Hepatic stellate cell (primary cell): ENCODE measurements at regions not wholly inside any gene's neighbourhood (a gene's known extent, or its start where the extent isn't known, plus 50 kb on each side); places are given as distances from the start of the nearest gene placed in this dataset.

Source experiments
- DNase-seq: peaks from one replicate; pipeline ENCODE4 v3.0.0; 2011; ENCODE audit warnings: low spot score

GRCh38 chr20:37643400-37643799 lies 50.4 kb upstream of the CTNNBL1 start:
- DNase-seq: no peak

DNA sequence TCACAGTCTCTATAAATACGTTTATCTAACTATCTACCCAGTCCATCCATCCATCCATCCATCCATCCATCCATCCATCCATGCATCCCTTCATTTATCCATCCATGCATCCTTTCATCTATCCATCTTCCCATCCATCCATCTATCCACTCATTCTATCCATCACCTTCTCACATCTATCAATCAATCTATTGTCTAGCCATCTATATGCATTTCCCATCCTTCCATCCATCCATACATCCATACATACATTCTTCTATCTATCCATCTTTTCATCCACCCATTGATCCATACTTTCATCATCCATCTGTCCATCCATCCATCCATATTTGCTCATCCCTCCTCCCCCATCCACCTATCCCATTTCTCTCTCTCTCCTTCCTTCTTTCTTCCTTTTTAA lies 51.6 kb upstream of the CTNNBL1 start:
- DNase-seq: no peak

- no peak for DNase-seq
Measured at GRCh38 chr20:37640600-37641561, 52.9 kb upstream of the CTNNBL1 start.

GRCh38 chr20:37638527-37638926 lies 55.3 kb upstream of the CTNNBL1 start:
- DNase-seq: no peak

- no peak for DNase-seq
Measured at GRCh38 chr20:37636977-37637376, 56.9 kb upstream of the CTNNBL1 start.

DNA sequence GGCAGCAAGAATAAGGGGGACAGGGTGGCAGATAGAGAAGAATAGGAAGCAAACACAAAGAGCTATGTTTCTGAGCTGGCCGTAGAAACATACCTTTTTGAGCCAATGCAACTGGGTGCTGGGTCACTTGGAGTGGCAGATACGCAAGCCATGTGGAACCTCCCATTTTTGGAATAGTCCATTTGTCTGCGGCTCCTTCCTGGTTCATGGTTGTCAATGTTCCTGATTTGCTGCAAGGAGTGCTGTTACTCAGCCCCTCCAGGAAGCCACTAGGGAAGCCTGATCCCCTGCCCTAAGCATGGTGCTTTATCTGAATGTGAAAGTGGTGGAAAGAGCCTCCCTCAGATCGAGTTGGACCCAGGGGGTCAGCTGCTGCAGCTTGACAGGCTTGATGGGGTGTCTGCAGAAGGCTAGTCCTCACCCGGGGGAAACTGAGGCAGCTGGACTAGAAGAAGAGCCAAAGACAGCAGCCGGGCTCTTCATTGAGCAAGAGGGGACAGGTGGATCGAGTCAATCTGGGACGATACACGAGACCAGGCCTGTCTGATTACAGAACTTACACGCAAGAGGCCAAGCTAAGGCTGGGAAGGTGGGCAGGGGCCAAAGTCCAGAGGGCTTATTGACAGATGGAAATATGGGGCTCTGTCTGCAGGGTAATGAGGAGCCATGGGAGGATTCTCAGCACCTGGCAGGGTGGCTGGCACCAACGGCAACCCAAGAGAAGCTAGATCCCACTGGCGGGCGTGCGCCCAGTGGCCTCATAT lies 57.4 kb upstream of the CTNNBL1 start:
- no peak for DNase-seq

- no peak for DNase-seq
Measured at GRCh38 chr20:37630993-37631392, 62.8 kb upstream of the CTNNBL1 start.

GRCh38 chr20:37630166-37630565 lies 63.7 kb upstream of the CTNNBL1 start:
- no peak for DNase-seq

GRCh38 chr20:37627767-37628130 lies 66.1 kb upstream of the CTNNBL1 start:
- DNase-seq: no peak

DNA sequence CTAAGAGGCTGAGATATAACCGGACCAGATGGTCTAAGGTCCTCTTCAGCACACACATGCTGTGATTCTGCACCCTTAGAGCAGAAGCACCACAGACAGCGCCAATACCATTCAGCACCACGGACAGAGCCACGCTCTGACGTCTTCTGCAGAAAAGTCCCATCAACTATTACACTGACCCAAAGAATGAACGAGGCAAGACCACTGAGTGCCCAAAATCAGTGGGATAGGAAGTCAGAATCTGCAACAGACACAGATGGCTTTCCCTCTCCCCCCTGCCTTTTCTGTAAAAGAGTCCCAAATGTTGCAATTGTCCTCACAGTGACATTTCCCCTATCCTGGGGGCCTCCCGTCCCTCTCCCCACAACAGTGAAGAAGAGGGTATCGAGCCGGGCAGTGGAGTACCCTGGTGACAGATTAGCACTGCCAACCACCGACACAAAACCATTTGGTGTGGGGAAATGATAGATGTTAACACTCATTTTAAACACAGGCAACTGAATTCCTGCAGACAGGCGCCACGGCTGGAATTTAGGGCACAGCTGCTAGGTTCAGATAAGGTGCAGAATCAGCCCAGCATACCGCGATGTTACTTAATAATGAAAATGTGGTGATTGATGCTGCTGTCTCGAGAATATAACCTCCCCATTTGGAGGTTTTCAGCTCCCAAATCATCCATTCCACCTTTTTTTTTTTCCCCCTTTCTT lies 66.6 kb upstream of the CTNNBL1 start:
- DNase-seq: peak; percentile 25

GRCh38 chr20:37624963-37625362 lies 68.9 kb upstream of the CTNNBL1 start:
- no peak for DNase-seq

- DNase-seq: no peak
Measured at GRCh38 chr20:37622728-37623127, 71.1 kb upstream of the CTNNBL1 start.

DNA sequence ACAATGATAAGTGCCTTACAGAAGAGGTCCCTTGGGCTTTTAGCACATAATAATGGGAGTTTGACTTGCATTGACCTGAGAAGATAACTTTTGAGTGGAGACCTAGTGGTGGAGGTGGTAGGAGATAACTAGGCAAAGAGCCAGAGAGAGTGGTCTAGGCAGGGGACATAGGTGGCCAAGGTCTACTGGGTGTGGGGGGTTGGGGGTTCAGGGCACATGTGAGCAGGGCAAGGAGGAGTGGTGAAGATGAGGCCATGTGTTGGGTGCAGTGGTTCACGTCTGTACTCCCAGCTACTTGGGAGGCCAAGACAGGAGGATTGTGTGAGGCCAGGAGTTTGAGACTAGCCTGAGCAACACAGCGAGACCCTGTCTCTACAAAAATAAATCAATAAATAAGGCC lies 74.3 kb upstream of the CTNNBL1 start:
- DNase-seq: no peak

- no peak for DNase-seq
Measured at GRCh38 chr20:37616110-37616425, 77.8 kb upstream of the CTNNBL1 start.

DNA sequence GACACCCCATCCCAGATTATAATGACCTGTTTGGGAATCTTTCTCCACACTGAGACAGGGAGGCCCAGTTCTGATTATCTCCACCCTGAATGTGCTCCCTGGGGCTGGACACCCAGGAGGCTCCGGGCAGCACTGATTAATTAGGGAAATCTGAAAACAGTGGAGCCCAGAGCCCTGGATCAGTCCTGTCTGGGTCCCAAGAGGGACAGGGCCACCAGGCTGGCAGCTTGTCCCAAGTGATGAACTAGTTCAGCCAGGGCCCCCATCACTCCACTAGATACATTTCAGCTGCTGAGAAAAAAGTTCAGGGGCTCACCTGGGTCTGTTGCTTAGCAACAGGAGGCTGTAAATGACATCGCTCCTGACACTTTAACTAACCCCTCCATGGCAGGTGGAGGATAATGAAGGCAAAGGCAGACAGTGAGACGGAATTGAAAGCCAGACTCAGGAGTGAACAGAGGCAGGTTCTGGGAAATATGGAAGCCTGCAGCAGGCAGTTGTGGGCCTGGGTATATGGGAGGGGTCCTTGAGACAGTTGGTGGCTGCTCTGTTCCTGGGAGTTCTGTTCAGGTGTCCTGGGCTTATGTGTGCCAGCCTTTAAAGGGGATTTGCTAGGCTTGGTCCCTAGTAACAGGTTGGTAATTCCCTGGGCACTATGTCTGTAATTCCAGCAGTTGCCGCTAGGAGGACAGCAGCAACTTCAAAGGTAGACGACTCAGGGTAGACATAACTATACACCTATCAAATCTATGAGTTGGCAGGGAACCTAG lies 78.3 kb upstream of the CTNNBL1 start:
- DNase-seq: peak; percentile 15

DNA sequence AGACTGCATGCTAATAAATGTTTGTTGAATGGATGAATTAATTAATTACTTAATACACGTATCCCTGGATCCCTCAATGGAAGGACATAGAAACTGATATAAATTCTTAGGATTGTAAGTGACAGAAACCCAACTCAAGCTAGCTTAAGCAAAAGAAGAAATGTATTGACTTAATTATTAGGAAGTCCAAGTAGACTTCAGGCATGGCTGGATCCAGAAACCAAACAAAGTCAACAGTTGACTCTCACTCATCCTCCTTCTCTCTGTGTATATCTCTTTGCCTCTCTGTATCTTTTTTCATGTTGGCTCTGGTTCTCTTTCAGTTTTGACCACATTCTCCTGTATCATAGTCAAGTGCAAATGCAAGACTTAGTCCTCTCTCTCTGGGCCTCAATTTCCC lies 82.0 kb upstream of the CTNNBL1 start:
- DNase-seq: no peak

DNA sequence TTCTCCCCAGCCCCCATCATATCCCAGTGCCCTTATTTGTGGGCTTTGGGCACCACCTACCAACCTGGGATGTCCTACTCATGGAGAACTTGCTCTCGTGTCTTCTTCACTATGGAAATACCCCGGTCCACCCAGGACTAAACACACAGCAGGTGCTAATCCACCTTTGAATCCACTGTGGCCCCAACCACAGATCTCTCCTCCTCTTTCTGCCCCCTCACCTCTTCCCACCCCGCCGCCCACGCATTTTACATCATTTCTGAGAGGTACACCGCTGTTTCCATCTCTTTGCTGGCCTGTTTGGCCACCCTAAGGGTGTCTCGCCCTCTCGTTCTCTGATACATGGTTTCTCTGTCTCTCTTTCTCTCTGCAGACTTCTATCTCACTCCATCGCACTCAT lies 82.5 kb upstream of the CTNNBL1 start:
- no peak for DNase-seq

- DNase-seq: no peak
Measured at GRCh38 chr20:37610203-37610798, 82.6 kb upstream of the BLCAP start.

DNA sequence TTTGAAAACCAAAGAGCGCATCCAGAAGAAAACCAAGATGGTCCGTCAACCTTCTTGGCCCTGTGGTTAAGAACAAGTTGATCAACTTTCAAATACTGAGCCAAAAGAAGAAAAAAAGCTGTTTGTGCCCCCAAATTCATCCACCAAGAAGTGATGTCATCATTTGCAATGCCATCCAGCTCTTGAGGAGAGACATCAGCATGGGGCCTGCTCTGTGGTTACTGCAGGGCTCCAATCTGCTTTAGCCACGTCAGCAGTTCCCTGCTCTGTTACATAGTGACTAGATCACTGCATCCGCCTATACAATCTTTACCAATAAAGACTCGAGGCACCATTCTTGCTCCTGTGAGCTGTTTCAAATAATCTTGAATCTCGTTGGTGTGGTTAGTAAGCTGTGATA lies 75.0 kb upstream of the BLCAP start:
- no peak for DNase-seq

DNA sequence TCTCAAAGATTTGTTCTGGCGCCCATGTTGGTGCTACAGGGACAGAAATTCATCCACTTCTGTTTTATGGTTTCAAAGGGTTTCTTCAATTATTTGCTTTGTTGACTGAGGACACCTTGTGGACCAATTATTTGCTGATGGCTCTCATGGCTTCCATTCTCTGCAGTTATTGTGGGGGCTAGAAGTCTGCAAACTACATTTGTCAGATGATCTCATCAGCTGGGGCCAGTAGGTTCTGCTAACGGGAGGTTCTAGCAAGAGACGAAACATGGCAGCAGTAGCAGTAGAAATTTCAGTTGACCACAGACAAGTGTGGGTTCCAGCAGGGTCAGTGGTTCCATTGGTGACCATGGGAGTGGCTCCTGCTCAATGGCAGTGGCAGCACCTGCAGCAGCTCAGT lies 72.8 kb upstream of the BLCAP start:
- no peak for DNase-seq

- no peak for DNase-seq
Measured at GRCh38 chr20:37598575-37599342, 71.1 kb upstream of the BLCAP start.
